HG03442 (cell line): ENCODE measurements at regions not wholly inside any gene's neighbourhood (a gene's known extent, or its start where the extent isn't known, plus 50 kb on each side); places are given as distances from the start of the nearest gene placed in this dataset.
"Not testable (repeated sequence)": the region's sequence is repeated elsewhere in the genome, so short reads cannot be mapped to it uniquely, and the experiment has no call there.

Experiments used
- ATAC-seq: cut with Tn5 transposase; IDR thresholded peaks from one replicate; pipeline ENCODE4 v1.9.1; 2021; ENCODE audit warnings: mild to moderate bottlenecking, moderate library complexity; ENCODE audit not compliant: unreplicated experiment

GRCh38 chr9:64370344-64370743 lies 914.7 kb downstream of the FOXD4L5 start:
- not testable (repeated sequence) for ATAC-seq

DNA sequence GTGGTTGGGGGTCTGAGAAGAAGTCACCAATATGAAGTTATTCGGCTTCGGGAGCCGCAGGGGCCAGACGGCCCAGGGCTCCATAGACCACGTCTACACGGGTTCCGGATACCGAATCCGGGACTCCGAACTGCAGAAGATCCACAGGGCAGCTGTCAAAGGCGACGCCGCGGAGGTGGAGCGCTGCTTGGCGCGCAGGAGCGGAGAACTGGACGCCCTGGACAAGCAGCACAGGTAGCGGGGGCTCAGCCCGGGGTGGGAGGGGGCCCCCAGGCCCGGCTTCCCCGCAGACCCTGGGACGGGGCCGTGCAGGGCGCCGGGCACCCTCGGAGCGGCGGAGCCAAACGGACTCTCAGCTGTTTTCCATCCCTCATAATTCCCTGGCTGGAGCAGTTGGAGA lies 915.4 kb downstream of the FOXD4L5 start:
- ATAC-seq = not testable (repeated sequence)

DNA sequence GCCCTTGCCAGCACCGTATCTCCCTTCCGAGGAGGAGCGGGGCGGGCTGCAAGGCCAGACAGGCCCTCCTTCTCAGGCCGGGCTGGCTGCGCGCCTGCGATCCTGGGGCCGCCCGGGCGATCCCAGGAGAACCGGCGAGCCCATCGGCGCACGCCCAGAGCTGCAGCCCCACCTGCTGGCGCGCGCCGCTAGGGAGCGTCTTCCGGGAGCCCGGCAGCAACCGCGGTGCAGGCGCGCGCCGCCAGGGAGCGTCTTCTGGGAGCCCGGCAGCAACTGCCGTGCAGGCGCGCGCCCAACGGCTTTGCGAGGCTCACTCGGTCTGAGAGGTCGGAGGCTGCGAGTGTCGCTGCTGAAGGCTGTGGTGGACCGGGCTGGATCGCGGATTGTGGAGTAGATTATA lies 915.9 kb downstream of the FOXD4L5 start:
- peak; percentile 100 for ATAC-seq

DNA sequence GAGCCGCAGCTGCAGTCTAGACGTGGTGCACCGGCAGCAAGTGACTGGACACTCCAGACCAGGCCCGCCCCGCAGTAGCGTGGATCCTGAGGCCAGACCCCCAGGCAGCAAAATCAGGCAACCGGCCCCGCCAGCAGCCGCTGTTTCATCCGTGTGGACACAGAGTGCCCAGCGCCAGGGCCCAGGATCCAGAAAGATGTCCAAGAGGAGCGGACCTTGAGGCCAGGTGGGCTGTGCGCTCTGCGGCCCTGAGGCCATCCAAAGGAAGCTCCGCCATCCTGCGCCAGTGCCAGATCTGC lies 916.4 kb downstream of the FOXD4L5 start:
- not testable (repeated sequence) for ATAC-seq

DNA sequence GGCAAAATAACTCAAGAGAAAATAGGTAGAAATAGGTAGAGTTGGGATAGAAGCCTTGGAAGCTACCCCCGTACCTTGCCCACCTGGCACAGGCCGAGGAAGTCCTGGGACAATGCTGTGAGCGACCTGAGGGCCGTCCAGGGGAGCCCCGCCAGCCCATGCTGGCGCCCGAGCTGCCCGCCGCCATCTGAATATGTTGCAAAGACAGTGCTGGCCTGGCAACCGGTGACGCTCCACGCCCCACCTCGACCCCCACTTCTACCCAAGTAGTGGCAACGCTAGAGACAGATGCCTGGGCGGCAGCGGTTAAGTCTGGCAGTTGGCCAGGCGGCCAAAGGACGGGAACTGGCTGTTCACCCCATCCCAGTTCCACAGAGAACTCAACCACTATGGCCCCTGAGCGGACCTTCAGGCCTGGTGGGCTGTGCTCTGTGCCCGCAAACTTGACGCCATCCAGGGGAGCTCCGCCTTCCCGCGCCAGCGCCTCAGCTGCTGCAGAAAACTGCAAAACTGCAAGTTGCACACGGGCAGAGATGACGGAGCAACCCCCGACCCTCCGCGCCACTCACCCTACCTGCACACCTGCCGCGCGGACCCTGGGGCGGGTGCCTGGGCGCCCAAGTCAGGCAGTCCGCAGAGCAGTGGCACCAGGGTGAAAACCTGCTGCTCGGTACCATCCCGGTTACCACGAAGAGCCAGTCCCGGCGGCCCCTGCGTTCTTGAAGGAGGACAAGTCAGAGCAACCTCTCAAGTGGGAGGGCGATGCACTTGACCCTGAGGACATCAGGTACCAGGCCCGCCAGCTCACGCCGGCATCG lies 917.0 kb downstream of the FOXD4L5 start:
- not testable (repeated sequence) for ATAC-seq
